ENCODE measurements at regions not wholly inside any gene's neighbourhood (a gene's known extent, or its start where the extent isn't known, plus 50 kb on each side); places are given as distances from the start of the nearest gene placed in this dataset.
A peak's percentile ranks its signal among the peaks of the same experiment; 100 is the strongest.

- Mint-ChIP-seq H3K9me3 (no peaks in the 10 kb centered on the region), H3K4me3 (peak overlapping the region in 2 of 4 donors; percentile 10 to 60), H3K36me3 (peaks cover 4% of the 10 kb centered on the region), H3K27ac (peak overlapping the region in 1 of 3 donors; percentile 31), H3K27me3 (peaks cover 10% of the 10 kb centered on the region), H3K4me1 (peaks cover 5 to 23% (median 15%) of the 10 kb centered on the region in 4 donors)
- DNase-seq (no peak), ATAC-seq (ENCODE audit: low read depth in 2 of 2) (no peak)
- Histone ChIP-seq H3K27me3 (ENCODE audit: control insufficient read depth, insufficient read depth, low read length) (no peaks in the 10 kb centered on the region), H3K27ac (ENCODE audit: insufficient read depth, low read length, poor library complexity, severe bottlenecking) (no peak overlapping the region), H3K4me1 (ENCODE audit: control insufficient read depth, insufficient read depth, low read length, poor library complexity, severe bottlenecking) (peaks cover 10% of the 10 kb centered on the region), H3K9me3 (ENCODE audit: control insufficient read depth in 2 of 2, low read length in 2 of 2) (no peaks in the 10 kb centered on the region), H3K4me3 (ENCODE audit: low read depth, low read length) (no peak overlapping the region), H3K36me3 (ENCODE audit: control insufficient read depth, insufficient read depth, low read length) (no peaks in the 10 kb centered on the region)
Observed at GRCh38 chr22:49660794-49661781, 166.6 kb downstream of the BRD1 start.

- Mint-ChIP-seq H3K27me3 (peaks cover 10% of the 10 kb centered on the region), H3K4me3 (no peak overlapping the region), H3K27ac (no peak overlapping the region), H3K36me3 (peaks cover 4% of the 10 kb centered on the region), H3K4me1 (peaks cover 5 to 27% (median 15%) of the 10 kb centered on the region in 4 donors), H3K9me3 (no peaks in the 10 kb centered on the region)
- Histone ChIP-seq H3K4me1 (ENCODE audit: control insufficient read depth, insufficient read depth, low read length, poor library complexity, severe bottlenecking) (peaks cover 16% of the 10 kb centered on the region), H3K27ac (ENCODE audit: insufficient read depth, low read length, poor library complexity, severe bottlenecking) (no peak overlapping the region), H3K36me3 (ENCODE audit: control insufficient read depth, insufficient read depth, low read length) (no peaks in the 10 kb centered on the region), H3K27me3 (ENCODE audit: control insufficient read depth, insufficient read depth, low read length) (no peaks in the 10 kb centered on the region), H3K4me3 (ENCODE audit: low read depth, low read length) (no peak overlapping the region), H3K9me3 (ENCODE audit: control insufficient read depth in 2 of 2, low read length in 2 of 2) (no peaks in the 10 kb centered on the region)
- ATAC-seq (ENCODE audit: low read depth in 2 of 2) = no peak
- DNase-seq = no peak
Observed at GRCh38 chr22:49660321-49660720, 167.4 kb downstream of the BRD1 start.

DNA sequence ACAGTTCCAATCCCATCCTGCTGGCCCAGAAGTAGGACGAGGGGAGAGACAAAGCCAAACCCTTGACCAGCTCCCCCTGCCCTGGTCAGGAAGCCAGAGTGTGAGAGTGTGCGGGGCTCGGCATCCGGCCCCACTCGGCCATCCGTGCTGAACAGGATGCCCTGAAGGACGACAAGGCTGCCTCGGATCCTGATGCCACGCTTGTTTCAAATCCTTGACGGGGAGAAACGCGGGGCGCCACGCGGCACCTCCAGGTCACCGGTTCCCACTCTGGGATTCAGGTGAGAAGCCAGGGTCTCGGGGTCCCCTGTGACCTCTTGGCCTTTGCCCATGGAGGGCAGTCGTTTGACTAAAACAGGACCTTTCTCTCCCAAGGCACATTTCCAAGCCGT, 167.8 kb downstream of the BRD1 start:
- DNase-seq (no peak), ATAC-seq (ENCODE audit: low read depth in 2 of 2) (no peak)
- H3K36me3 ChIP-seq (ENCODE audit: control insufficient read depth, insufficient read depth, low read length) = no peaks in the 10 kb centered on the region
- H3K27me3 ChIP-seq (ENCODE audit: control insufficient read depth, insufficient read depth, low read length) = no peaks in the 10 kb centered on the region
- H3K9me3 Mint-ChIP-seq = no peaks in the 10 kb centered on the region
- H3K4me1 Mint-ChIP-seq = peaks cover 5 to 31% (median 17%) of the 10 kb centered on the region in 4 donors
- H3K4me1 ChIP-seq (ENCODE audit: control insufficient read depth, insufficient read depth, low read length, poor library complexity, severe bottlenecking) = peaks cover 16% of the 10 kb centered on the region
- H3K4me3 Mint-ChIP-seq = no peak overlapping the region
- H3K9me3 ChIP-seq (ENCODE audit: control insufficient read depth in 2 of 2, low read length in 2 of 2) = no peaks in the 10 kb centered on the region
- no peak overlapping the region for H3K4me3 ChIP-seq (ENCODE audit: low read depth, low read length)
- peaks cover 10% of the 10 kb centered on the region for H3K27me3 Mint-ChIP-seq
- no peak overlapping the region for H3K27ac Mint-ChIP-seq
- H3K27ac ChIP-seq (ENCODE audit: insufficient read depth, low read length, poor library complexity, severe bottlenecking) = no peak overlapping the region
- H3K36me3 Mint-ChIP-seq = peaks cover 4% of the 10 kb centered on the region

- Mint-ChIP-seq H3K27ac (no peak overlapping the region), H3K4me1 (peaks cover 5 to 36% (median 21%) of the 10 kb centered on the region in 4 donors), H3K27me3 (peaks cover 10% of the 10 kb centered on the region), H3K9me3 (no peaks in the 10 kb centered on the region), H3K36me3 (peaks cover 7% of the 10 kb centered on the region), H3K4me3 (peak overlapping the region in 1 of 4 donors; percentile 55)
- no peak overlapping the region for H3K4me3 ChIP-seq (ENCODE audit: low read depth, low read length)
- no peaks in the 10 kb centered on the region for H3K9me3 ChIP-seq (ENCODE audit: control insufficient read depth in 2 of 2, low read length in 2 of 2)
- no peak overlapping the region for H3K27ac ChIP-seq (ENCODE audit: insufficient read depth, low read length, poor library complexity, severe bottlenecking)
- no peaks in the 10 kb centered on the region for H3K27me3 ChIP-seq (ENCODE audit: control insufficient read depth, insufficient read depth, low read length)
- DNase-seq (no peak), ATAC-seq (ENCODE audit: low read depth in 2 of 2) (no peak)
- peaks cover 16% of the 10 kb centered on the region for H3K4me1 ChIP-seq (ENCODE audit: control insufficient read depth, insufficient read depth, low read length, poor library complexity, severe bottlenecking)
- no peaks in the 10 kb centered on the region for H3K36me3 ChIP-seq (ENCODE audit: control insufficient read depth, insufficient read depth, low read length)
Observed at GRCh38 chr22:49659281-49659923, 168.3 kb downstream of the BRD1 start.

DNA sequence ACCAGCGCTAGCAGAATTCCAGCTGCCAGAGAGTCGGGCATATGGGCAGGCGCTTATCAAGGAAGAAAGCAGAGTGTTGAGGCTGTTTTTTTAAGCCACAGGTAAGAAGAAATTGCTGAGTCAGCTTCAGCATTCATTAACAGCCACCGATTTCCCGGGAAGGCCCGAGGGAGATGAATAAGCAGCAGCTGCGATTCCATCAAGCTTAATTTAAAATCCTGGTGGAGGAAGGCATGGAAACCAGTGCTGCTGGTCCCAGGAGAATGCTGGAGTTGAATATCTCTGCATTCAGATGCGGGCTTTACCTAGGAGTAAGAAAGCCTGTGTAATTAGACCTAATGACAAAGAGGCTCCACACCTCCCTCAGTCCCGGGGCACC, 168.8 kb downstream of the BRD1 start:
- no peak overlapping the region for H3K27ac Mint-ChIP-seq

DNA sequence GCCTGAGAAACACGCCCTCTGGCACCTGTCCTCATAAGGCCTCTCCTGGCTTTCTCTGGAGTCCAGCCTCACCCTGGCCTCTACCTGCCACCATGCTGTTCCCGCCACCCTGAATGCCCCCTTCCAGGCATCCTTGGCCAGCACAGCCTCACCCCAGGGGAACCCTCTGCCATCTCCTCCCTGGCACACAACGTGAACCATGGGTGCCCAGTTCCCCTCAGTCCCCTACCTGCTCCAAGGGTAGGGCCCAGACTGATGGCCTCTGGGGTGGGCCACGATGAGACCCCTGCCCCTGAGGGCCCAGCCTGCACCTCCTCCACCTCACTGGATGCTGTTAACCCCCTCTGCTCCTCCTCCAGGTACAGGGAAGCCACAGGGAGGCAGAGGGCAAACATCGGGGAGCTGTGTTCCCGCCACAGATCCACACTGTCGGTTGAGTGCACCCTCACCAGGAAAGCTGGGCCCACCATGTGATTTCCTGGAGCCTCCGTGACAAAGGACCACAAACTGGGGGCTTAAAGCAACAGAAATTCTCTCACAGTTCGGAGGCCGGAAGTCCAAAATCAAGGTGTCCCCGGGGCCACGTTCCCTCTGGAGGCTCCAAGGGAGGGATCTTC, 169.6 kb downstream of the BRD1 start:
- ATAC-seq (ENCODE audit: low read depth in 2 of 2) = no peak
- Histone ChIP-seq H3K4me1 (ENCODE audit: control insufficient read depth, insufficient read depth, low read length, poor library complexity, severe bottlenecking) (peaks cover 16% of the 10 kb centered on the region), H3K4me3 (ENCODE audit: low read depth, low read length) (no peak overlapping the region), H3K36me3 (ENCODE audit: control insufficient read depth, insufficient read depth, low read length) (no peaks in the 10 kb centered on the region), H3K27ac (ENCODE audit: insufficient read depth, low read length, poor library complexity, severe bottlenecking) (no peak overlapping the region), H3K9me3 (ENCODE audit: control insufficient read depth in 2 of 2, low read length in 2 of 2) (no peaks in the 10 kb centered on the region), H3K27me3 (ENCODE audit: control insufficient read depth, insufficient read depth, low read length) (no peaks in the 10 kb centered on the region)
- Mint-ChIP-seq H3K4me1 (peaks cover 5 to 41% (median 21%) of the 10 kb centered on the region in 4 donors), H3K27me3 (peaks cover 10% of the 10 kb centered on the region), H3K27ac (peak overlapping the region in 2 of 3 donors; percentile 85 to 95), H3K9me3 (no peaks in the 10 kb centered on the region), H3K36me3 (peaks cover 7% of the 10 kb centered on the region), H3K4me3 (peak overlapping the region; percentile 94 to 96 (median 94))
- no peak for DNase-seq

More for the DNA sequence above, 168.8 kb downstream of the BRD1 start:
- H3K27ac ChIP-seq (ENCODE audit: insufficient read depth, low read length, poor library complexity, severe bottlenecking) = no peak overlapping the region
- Mint-ChIP-seq H3K9me3 (no peaks in the 10 kb centered on the region), H3K4me1 (peaks cover 5 to 39% (median 21%) of the 10 kb centered on the region in 4 donors), H3K36me3 (peaks cover 7% of the 10 kb centered on the region), H3K27me3 (peaks cover 10% of the 10 kb centered on the region), H3K4me3 (peak overlapping the region in 3 of 4 donors; percentile 55 to 96 (median 61))
- peaks cover 16% of the 10 kb centered on the region for H3K4me1 ChIP-seq (ENCODE audit: control insufficient read depth, insufficient read depth, low read length, poor library complexity, severe bottlenecking)
- DNase-seq = no peak
- no peak overlapping the region for H3K4me3 ChIP-seq (ENCODE audit: low read depth, low read length)
- no peaks in the 10 kb centered on the region for H3K9me3 ChIP-seq (ENCODE audit: control insufficient read depth in 2 of 2, low read length in 2 of 2)
- no peak for ATAC-seq (ENCODE audit: low read depth in 2 of 2)
- H3K36me3 ChIP-seq (ENCODE audit: control insufficient read depth, insufficient read depth, low read length) = no peaks in the 10 kb centered on the region
- no peaks in the 10 kb centered on the region for H3K27me3 ChIP-seq (ENCODE audit: control insufficient read depth, insufficient read depth, low read length)

- ATAC-seq (ENCODE audit: low read depth in 2 of 2) = peak; percentile 80 to 89
- peak overlapping the region in 2 of 3 donors; percentile 85 to 95 for H3K27ac Mint-ChIP-seq
Observed at GRCh38 chr22:49657275-49657973, 170.2 kb downstream of the BRD1 start.

More at GRCh38 chr22:49657275-49657973, 170.2 kb downstream of the BRD1 start:
- H3K27ac ChIP-seq (ENCODE audit: insufficient read depth, low read length, poor library complexity, severe bottlenecking) = peak overlapping the region; percentile 58
- H3K27me3 ChIP-seq (ENCODE audit: control insufficient read depth, insufficient read depth, low read length) = no peaks in the 10 kb centered on the region
- H3K4me1 Mint-ChIP-seq = peaks cover 5 to 41% (median 21%) of the 10 kb centered on the region in 4 donors
- peaks cover 6% of the 10 kb centered on the region for H3K27me3 Mint-ChIP-seq
- peaks cover 7% of the 10 kb centered on the region for H3K36me3 Mint-ChIP-seq
- no peaks in the 10 kb centered on the region for H3K36me3 ChIP-seq (ENCODE audit: control insufficient read depth, insufficient read depth, low read length)
- peak overlapping the region; percentile 94 to 96 (median 94) for H3K4me3 Mint-ChIP-seq
- no peaks in the 10 kb centered on the region for H3K9me3 ChIP-seq (ENCODE audit: control insufficient read depth in 2 of 2, low read length in 2 of 2)
- H3K9me3 Mint-ChIP-seq = no peaks in the 10 kb centered on the region
- peaks cover 16% of the 10 kb centered on the region for H3K4me1 ChIP-seq (ENCODE audit: control insufficient read depth, insufficient read depth, low read length, poor library complexity, severe bottlenecking)
- H3K4me3 ChIP-seq (ENCODE audit: low read depth, low read length) = peak overlapping the region; percentile 84
- DNase-seq = peak; percentile 63 to 87 (median 72)
